Amniotic stem cell (primary cell): ENCODE measurements at regions not wholly inside any gene's neighbourhood (a gene's known extent, or its start where the extent isn't known, plus 50 kb on each side); places are given as distances from the start of the nearest gene placed in this dataset.
"Not testable (repeated sequence)": the region's sequence is repeated elsewhere in the genome, so short reads cannot be mapped to it uniquely, and the experiment has no call there.

Experiments
- DNase-seq: peaks from one replicate; lab custom pipeline; 2025; lab: John Stamatoyannopoulos, UW

- no peak for DNase-seq
Observed at GRCh38 chrX:113330416-113330815, 489.8 kb upstream of the AMOT start.

DNA sequence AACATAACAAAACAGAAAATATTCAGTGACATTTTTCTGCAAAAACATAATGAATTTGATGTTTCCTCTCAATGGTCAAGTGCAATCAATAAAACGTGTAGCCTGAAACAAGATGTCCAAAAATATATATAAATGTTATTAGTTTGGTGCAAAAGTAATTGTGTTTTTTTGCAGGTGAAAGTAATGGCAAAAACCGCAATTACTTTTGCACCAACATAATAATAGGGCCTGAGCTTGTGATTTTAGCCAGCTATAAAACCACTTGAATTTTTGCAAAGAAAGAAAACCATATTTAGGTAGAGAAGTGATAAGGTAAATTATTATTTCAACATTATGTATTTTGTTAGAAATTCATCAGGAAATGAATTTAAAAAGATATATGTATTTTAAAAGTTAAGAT lies 475.3 kb upstream of the AMOT start:
- no peak for DNase-seq

DNA sequence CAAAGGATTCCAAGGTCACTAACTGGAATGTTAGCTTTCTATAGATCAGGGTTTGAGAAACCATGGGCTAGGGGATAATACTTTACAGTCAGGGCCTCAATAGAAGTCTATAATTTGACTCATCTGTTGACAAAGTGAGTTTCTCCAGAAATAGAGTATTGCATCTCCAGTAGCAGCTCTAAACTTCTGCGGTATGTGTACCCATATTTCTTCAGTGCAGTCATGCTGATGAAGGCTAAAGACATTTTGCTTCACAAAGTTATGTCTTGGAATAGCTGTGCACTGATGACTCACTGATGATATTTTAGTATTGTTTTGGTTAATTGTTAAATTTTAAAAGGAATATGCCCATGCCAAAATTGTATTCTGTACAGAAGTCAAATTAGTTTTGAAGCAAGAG lies 464.9 kb upstream of the AMOT start:
- DNase-seq: peak; percentile 46

DNA sequence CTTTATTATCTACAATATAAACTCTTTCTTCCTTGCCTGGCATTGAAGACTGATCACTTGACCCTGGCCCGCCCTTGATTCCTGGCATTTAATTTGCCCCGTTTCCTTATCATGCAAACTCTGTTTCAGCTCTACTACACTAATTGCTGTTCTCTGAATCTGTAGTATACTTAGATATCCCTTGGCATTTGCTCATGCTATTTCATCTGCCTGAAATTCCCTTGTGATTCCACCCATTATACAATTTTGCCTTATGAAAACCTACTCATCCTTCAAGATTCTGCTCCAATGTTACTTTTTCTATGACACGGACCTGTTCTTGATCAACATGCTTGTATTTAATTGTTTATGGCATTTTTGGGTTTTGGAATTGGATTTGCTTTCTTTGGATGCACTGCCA lies 459.9 kb upstream of the AMOT start:
- DNase-seq: no peak

GRCh38 chrX:113297437-113297836 lies 456.8 kb upstream of the AMOT start:
- DNase-seq: no peak

DNA sequence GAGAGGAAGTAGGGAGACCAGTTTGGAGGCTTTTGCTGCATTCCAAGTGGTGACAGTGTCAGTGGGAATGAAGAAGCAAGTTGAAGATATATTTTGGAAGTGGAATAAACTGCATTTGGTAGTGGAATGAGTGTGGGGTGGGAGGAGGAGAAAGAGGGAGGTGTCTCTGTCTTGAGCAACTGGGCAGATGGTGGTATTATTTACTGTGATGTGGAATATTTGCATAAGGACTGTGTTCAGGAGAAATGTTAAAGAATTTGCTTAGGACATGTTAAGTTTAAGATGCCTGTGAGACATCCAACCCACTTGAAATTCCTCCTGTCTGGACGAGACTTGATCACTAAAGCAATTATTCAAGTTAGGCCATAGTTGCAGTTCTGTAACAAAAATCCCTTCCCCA lies 448.9 kb upstream of the AMOT start:
- DNase-seq: no peak

GRCh38 chrX:113287761-113288160 lies 447.1 kb upstream of the AMOT start:
- DNase-seq: no peak

- DNase-seq: no peak
Observed at GRCh38 chrX:113275804-113276203, 435.2 kb upstream of the AMOT start.

GRCh38 chrX:113274791-113275190 lies 434.2 kb upstream of the AMOT start:
- no peak for DNase-seq

- DNase-seq: no peak
Observed at GRCh38 chrX:113274345-113274744, 433.7 kb upstream of the AMOT start.

GRCh38 chrX:113269203-113269602 lies 428.6 kb upstream of the AMOT start:
- no peak for DNase-seq

- no peak for DNase-seq
Observed at GRCh38 chrX:113260474-113260873, 419.8 kb upstream of the AMOT start.

DNA sequence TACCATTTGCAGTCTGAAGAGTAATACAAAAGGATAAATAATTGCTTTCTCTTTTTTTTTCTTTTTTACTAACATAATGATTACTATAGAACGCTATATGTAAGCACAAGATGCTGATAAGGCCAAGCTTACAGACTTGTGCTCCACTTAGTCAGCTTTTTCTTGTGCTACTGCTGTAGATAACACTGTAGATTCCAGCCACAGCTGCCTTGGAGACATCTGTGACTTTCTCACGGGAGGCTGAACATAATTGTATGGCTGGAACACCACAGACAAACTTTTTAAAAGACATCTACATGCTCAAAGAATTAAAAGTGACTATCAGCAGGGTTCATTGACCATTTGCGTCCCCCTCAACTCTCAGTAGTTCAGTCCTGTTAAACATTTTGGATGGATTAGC lies 381.7 kb upstream of the AMOT start:
- no peak for DNase-seq

GRCh38 chrX:113212052-113212451 lies 371.4 kb upstream of the AMOT start:
- DNase-seq: no peak

DNA sequence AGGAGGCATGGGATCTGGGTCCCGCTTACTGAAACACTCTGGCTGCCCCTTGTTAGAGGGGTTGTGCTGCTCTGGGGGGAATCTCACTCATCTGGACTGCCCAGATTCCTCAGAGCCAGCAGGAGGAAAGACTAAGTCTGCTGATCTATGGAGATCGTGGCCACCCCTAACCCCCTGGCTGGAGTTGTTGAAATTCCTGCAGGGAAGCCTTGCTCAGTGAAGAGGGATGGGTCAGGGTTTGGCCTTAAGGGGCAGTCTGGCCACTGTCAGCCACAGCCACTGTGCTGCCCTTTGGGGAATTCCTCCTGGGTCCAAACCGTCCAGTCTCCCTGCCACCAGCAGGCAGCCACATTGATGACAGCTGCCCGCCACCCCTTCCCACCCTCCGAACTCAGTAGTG lies 362.0 kb upstream of the AMOT start:
- no peak for DNase-seq

- no peak for DNase-seq
Observed at GRCh38 chrX:113195949-113196348, 355.3 kb upstream of the AMOT start.

- DNase-seq: no peak
Observed at GRCh38 chrX:113192418-113192817, 351.8 kb upstream of the AMOT start.

DNA sequence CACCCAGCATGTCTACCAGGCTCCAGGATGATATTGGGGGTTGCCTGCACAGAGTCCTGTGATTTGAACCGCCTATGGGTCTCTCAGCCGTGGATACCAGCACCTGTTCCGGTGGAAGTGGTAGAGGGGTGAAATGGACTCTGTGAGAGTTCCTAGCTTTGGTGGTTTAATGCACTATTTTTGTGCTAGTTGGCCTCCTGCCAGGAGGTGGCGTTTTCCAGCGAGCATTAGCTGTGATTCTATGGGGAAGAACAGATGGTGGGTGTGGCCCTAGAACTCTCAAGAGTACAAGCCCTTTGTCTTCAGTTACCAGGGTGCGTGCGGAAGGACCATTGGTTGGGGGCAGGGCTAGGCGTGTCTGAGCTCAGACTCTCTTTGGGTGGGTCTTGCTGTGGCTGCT lies 316.9 kb upstream of the AMOT start:
- DNase-seq: no peak

DNA sequence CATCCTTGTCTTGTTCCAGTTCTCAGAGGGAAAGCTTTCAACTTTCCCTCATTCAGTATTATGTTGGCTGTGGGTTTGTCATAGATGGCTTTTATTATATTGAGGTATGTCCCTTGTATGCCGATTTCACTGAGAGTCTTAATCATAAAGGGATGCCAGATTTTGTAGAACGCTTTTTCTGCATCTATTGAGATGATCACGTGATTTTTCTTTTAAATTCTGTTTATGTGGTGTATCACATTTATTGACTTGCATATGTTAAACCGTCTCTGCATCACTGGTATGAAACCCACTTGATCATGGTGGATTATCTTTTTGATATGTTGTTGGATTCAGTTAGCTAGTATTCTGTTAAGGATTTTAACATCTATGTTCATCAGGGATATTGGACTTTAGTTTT lies 313.7 kb upstream of the AMOT start:
- not testable (repeated sequence) for DNase-seq

GRCh38 chrX:113136836-113137235 lies 296.2 kb upstream of the AMOT start:
- DNase-seq: no peak

DNA sequence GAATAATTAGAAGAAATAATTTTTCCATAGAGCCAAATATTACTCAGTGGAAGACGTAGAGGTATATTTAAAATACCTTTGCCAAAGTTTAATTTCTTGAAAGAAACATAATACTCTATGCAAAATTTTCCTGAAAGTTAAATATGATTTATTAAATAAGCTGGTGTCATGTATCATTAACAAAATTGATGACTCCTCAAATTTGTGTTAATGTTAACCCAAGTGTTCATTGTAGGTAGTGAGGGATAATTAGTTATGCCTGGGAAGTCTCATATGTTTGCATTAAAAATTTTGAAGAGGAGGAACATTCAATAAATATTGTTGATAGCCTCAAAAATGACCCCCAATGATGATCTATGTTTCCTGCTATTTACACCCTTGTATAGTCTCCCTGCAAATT lies 292.7 kb upstream of the AMOT start:
- no peak for DNase-seq

- DNase-seq: no peak
Observed at GRCh38 chrX:113124693-113125092, 284.1 kb upstream of the AMOT start.

- DNase-seq: no peak
Observed at GRCh38 chrX:113075521-113075920, 234.9 kb upstream of the AMOT start.

DNA sequence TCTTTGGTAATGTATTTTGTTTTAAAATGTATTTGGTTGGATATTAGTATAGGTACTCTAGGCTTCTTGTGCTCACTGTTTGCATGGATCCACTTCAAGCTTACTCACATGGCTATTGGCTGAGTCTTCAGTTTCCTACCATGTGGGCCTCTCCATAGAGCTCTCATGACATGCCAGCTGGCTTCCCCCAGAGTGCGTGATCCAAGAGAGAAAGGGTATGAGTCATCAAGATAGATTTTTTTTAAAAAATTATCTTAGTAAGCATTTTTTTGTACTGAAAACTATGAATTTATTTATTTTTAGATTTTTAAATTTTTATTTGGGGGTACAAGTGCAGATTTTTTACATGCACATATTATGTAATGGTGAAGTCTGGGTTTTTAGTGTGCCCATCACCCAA lies 219.1 kb upstream of the AMOT start:
- no peak for DNase-seq

GRCh38 chrX:113058634-113059033 lies 218.0 kb upstream of the AMOT start:
- DNase-seq: no peak
